ENCODE measurements at regions not wholly inside any gene's neighbourhood (a gene's known extent, or its start where the extent isn't known, plus 50 kb on each side); places are given as distances from the start of the nearest gene placed in this dataset.

GRCh38 chr4:126957556-126957955, 675.2 kb upstream of the INTU start:
- H3K9me3 Mint-ChIP-seq (ENCODE audit: insufficient read depth): peaks cover 1% of the 10 kb centered on the region
- no peaks in the 10 kb centered on the region for H3K4me1 Mint-ChIP-seq
- no peaks in the 10 kb centered on the region for H3K4me1 ChIP-seq (ENCODE audit: control insufficient read depth in 2 of 2, insufficient read depth in 2 of 2, low read length in 2 of 2)
- H4K20me1 ChIP-seq (ENCODE audit: control insufficient read depth, insufficient read depth, low read length, poor library complexity, severe bottlenecking): no peaks in the 10 kb centered on the region
- no peaks in the 10 kb centered on the region for H3K79me2 ChIP-seq (ENCODE audit: control insufficient read depth, insufficient read depth, low read length)
- DNase-seq (no peak), ATAC-seq (ENCODE audit: low read depth) (no peak)
- H3K27me3 ChIP-seq (replicated peaks in 1 of 4; ENCODE audit: control extremely low read depth in 1 of 4, control insufficient read depth in 3 of 4, insufficient read depth in 4 of 4, low read length in 3 of 4): no peaks in the 10 kb centered on the region
- H3K36me3 ChIP-seq (replicated peaks in 1 of 2; ENCODE audit: control extremely low read depth in 1 of 2, control insufficient read depth in 1 of 2, extremely low read depth in 1 of 2, insufficient read depth in 2 of 2, low read length in 1 of 2): no peaks in the 10 kb centered on the region
- no CpG with 5 or more reads among the region's 1 CpG for WGBS (ENCODE audit: insufficient coverage)
- H3K27ac Mint-ChIP-seq: no peak overlapping the region
- H3K4me3 ChIP-seq (ENCODE audit: control extremely low read depth in 1 of 5, extremely low read depth in 1 of 5, insufficient read depth in 1 of 5, low read depth in 2 of 5, low read length in 4 of 5): no peak overlapping the region
- no peak overlapping the region for H3K4me2 ChIP-seq (replicated peaks; ENCODE audit: low read depth, low read length, poor library complexity, severe bottlenecking)
- H3K9me3 ChIP-seq (ENCODE audit: control extremely low read depth in 1 of 3, control insufficient read depth in 2 of 3, insufficient read depth in 1 of 3, low read length in 2 of 3): peaks cover 0 to 17% (median 0%) of the 10 kb centered on the region in 3 donors
- no peak overlapping the region for H3K4me3 Mint-ChIP-seq
- H2AFZ ChIP-seq (ENCODE audit: insufficient read depth, low read depth, low read length, poor library complexity, severe bottlenecking): no peak overlapping the region
- H3K9ac ChIP-seq (ENCODE audit: low read length): no peak overlapping the region
- H3K27ac ChIP-seq (ENCODE audit: low read length in 2 of 2): no peak overlapping the region
- intact Hi-C loops (cut with micrococcal nuclease): no loop called here
- TF ChIP-seq EZH2 (IDR thresholded peaks at IDR 0.05; ENCODE audit: borderline replicate concordance, insufficient read depth, low read depth, low read length, poor library complexity, severe bottlenecking): no peak
- TF ChIP-seq CTCF (IDR thresholded peaks at IDR 0.05): no peak
- CTCF ChIA-PET: no interaction called here
- POLR2A ChIA-PET: no interaction called here
- H3K27me3 Mint-ChIP-seq: no peaks in the 10 kb centered on the region

- H3K79me2 ChIP-seq (ENCODE audit: control insufficient read depth, insufficient read depth, low read length): no peaks in the 10 kb centered on the region
Observed at GRCh38 chr4:126957987-126958386, 674.8 kb upstream of the INTU start.

More at GRCh38 chr4:126957987-126958386, 674.8 kb upstream of the INTU start:
- intact Hi-C loops (cut with micrococcal nuclease): no loop called here
- DNase-seq: no peak
- Mint-ChIP-seq H3K4me1 (no peaks in the 10 kb centered on the region), H3K27ac (no peak overlapping the region), H3K9me3 (ENCODE audit: insufficient read depth) (no peaks in the 10 kb centered on the region), H3K27me3 (no peaks in the 10 kb centered on the region), H3K4me3 (no peak overlapping the region)
- Histone ChIP-seq H3K4me1 (ENCODE audit: control insufficient read depth in 2 of 2, insufficient read depth in 2 of 2, low read length in 2 of 2) (no peaks in the 10 kb centered on the region), H3K9me3 (ENCODE audit: control extremely low read depth in 1 of 3, control insufficient read depth in 2 of 3, insufficient read depth in 1 of 3, low read length in 2 of 3) (peaks cover 0 to 17% (median 0%) of the 10 kb centered on the region in 3 donors), H3K4me3 (ENCODE audit: control extremely low read depth in 1 of 5, extremely low read depth in 1 of 5, insufficient read depth in 1 of 5, low read depth in 2 of 5, low read length in 4 of 5) (no peak overlapping the region), H2AFZ (ENCODE audit: insufficient read depth, low read depth, low read length, poor library complexity, severe bottlenecking) (no peak overlapping the region), H3K9ac (ENCODE audit: low read length) (no peak overlapping the region), H3K36me3 (replicated peaks in 1 of 2; ENCODE audit: control extremely low read depth in 1 of 2, control insufficient read depth in 1 of 2, extremely low read depth in 1 of 2, insufficient read depth in 2 of 2, low read length in 1 of 2) (no peaks in the 10 kb centered on the region), H3K27ac (ENCODE audit: low read length in 2 of 2) (no peak overlapping the region), H3K4me2 (replicated peaks; ENCODE audit: low read depth, low read length, poor library complexity, severe bottlenecking) (no peak overlapping the region), H3K27me3 (replicated peaks in 1 of 4; ENCODE audit: control extremely low read depth in 1 of 4, control insufficient read depth in 3 of 4, insufficient read depth in 4 of 4, low read length in 3 of 4) (no peaks in the 10 kb centered on the region), H4K20me1 (ENCODE audit: control insufficient read depth, insufficient read depth, low read length, poor library complexity, severe bottlenecking) (no peaks in the 10 kb centered on the region)
- CTCF ChIA-PET: no interaction called here
- ATAC-seq (ENCODE audit: low read depth): no peak
- POLR2A ChIA-PET: no interaction called here
- WGBS (ENCODE audit: insufficient coverage): no CpG with 5 or more reads among the region's 1 CpG
- TF ChIP-seq CTCF (IDR thresholded peaks at IDR 0.05) (no peak), EZH2 (IDR thresholded peaks at IDR 0.05; ENCODE audit: borderline replicate concordance, insufficient read depth, low read depth, low read length, poor library complexity, severe bottlenecking) (no peak)

Measured in B cell (primary cell).